GM21423 (cell line): ENCODE measurements at regions not wholly inside any gene's neighbourhood (a gene's known extent, or its start where the extent isn't known, plus 50 kb on each side); places are given as distances from the start of the nearest gene placed in this dataset.
"Not testable (repeated sequence)": the region's sequence is repeated elsewhere in the genome, so short reads cannot be mapped to it uniquely, and the experiment has no call there.

Experiments
- ATAC-seq: cut with Tn5 transposase; IDR thresholded peaks from one replicate; pipeline ENCODE4 v1.9.1; 2021; ENCODE audit warnings: mild to moderate bottlenecking, moderate library complexity; ENCODE audit not compliant: unreplicated experiment

- no peak for ATAC-seq
Measured at GRCh38 chr18:46224181-46224775, 120.1 kb downstream of the HAUS1 start.

GRCh38 chr18:46226461-46226860 is 122.3 kb downstream of the HAUS1 start:
- ATAC-seq: no peak

GRCh38 chr18:46229641-46230040 is 125.5 kb downstream of the HAUS1 start:
- not testable (repeated sequence) for ATAC-seq

- no peak for ATAC-seq
Measured at GRCh38 chr18:46236156-46236555, 132.0 kb downstream of the HAUS1 start.

- no peak for ATAC-seq
Measured at GRCh38 chr18:46237891-46238290, 133.7 kb downstream of the HAUS1 start.

GRCh38 chr18:46239549-46239948 is 135.4 kb downstream of the HAUS1 start:
- ATAC-seq: no peak

GRCh38 chr18:46239998-46240397 is 135.8 kb downstream of the HAUS1 start:
- no peak for ATAC-seq

GRCh38 chr18:46241393-46241792 is 137.2 kb downstream of the HAUS1 start:
- ATAC-seq: not testable (repeated sequence)

GRCh38 chr18:46242183-46242582 is 138.0 kb downstream of the HAUS1 start:
- no peak for ATAC-seq

GRCh38 chr18:46243095-46243494 is 138.9 kb downstream of the HAUS1 start:
- no peak for ATAC-seq

GRCh38 chr18:46243673-46244072 is 139.5 kb downstream of the HAUS1 start:
- ATAC-seq: no peak

- ATAC-seq: no peak
Measured at GRCh38 chr18:46246101-46246500, 141.9 kb downstream of the HAUS1 start.

- no peak for ATAC-seq
Measured at GRCh38 chr18:46247942-46248341, 143.8 kb downstream of the HAUS1 start.

- peak; percentile 98 for ATAC-seq
Measured at GRCh38 chr18:46250084-46250811, 146.1 kb downstream of the HAUS1 start.

- ATAC-seq: peak; percentile 9
Measured at GRCh38 chr18:46250812-46251173, 146.6 kb downstream of the HAUS1 start.

- no peak for ATAC-seq
Measured at GRCh38 chr18:46252759-46253158, 148.6 kb downstream of the HAUS1 start.

- ATAC-seq: no peak
Measured at GRCh38 chr18:46253498-46253897, 149.3 kb downstream of the HAUS1 start.

- ATAC-seq: no peak
Measured at GRCh38 chr18:46256078-46256477, 151.9 kb downstream of the HAUS1 start.

GRCh38 chr18:46257366-46257765 is 153.2 kb downstream of the HAUS1 start:
- no peak for ATAC-seq

- ATAC-seq: no peak
Measured at GRCh38 chr18:46260016-46260878, 156.1 kb downstream of the HAUS1 start.

GRCh38 chr18:46260879-46261143 is 156.6 kb downstream of the HAUS1 start:
- ATAC-seq: no peak

GRCh38 chr18:46261799-46262198 is 157.6 kb downstream of the HAUS1 start:
- no peak for ATAC-seq
